ENCODE measurements at regions not wholly inside any gene's neighbourhood (a gene's known extent, or its start where the extent isn't known, plus 50 kb on each side); places are given as distances from the start of the nearest gene placed in this dataset.

- TF ChIP-seq CTCF (IDR thresholded peaks at IDR 0.05; ENCODE audit: poor library complexity) (no peak), EZH2 (IDR thresholded peaks at IDR 0.05; ENCODE audit: borderline replicate concordance) (no peak)
Observed at GRCh38 chr11:95521133-95521542, 268.4 kb downstream of the FAM76B start.
